Parathyroid adenoma (tissue), 2 donors: ENCODE measurements at regions not wholly inside any gene's neighbourhood (a gene's known extent, or its start where the extent isn't known, plus 50 kb on each side); places are given as distances from the start of the nearest gene placed in this dataset.
"Not testable (repeated sequence)": the region's sequence is repeated elsewhere in the genome, so short reads cannot be mapped to it uniquely, and the experiment has no call there.

Experiments used
- H2AFZ ChIP-seq: fragments of 300-600 bp; sonication (generic); one replicate; pipeline ENCODE4 v1.7.0; 2017; ENCODE audit warnings: antibody characterized with exemption, mild to moderate bottlenecking
- H3K27ac ChIP-seq: fragments of 300-600 bp; sonication (generic); one replicate; pipeline ENCODE4 v1.7.0; 2017
- H3K27me3 ChIP-seq: fragments of 300-600 bp; sonication (generic); one replicate; pipeline ENCODE4 v1.7.0; 2017; ENCODE audit warnings: low read length; ENCODE audit not compliant: control insufficient read depth, insufficient read depth
- H3K36me3 ChIP-seq: fragments of 300-600 bp; sonication (generic); one replicate; pipeline ENCODE4 v1.7.0; 2017; ENCODE audit warnings: low read length; ENCODE audit not compliant: control insufficient read depth, insufficient read depth
- H3K4me1 ChIP-seq: fragments of 300-600 bp; sonication (generic); one replicate; pipeline ENCODE4 v1.7.0; 2017; ENCODE audit warnings: control low read depth
- H3K4me2 ChIP-seq: fragments of 300-600 bp; sonication (generic); one replicate; pipeline ENCODE4 v1.7.0; 2017; ENCODE audit warnings: low read length
- H3K4me3 ChIP-seq: fragments of 300-600 bp; sonication (generic); one replicate; pipeline ENCODE4 v1.7.0; 2017; ENCODE audit warnings: low read depth, low read length
- H3K79me2 ChIP-seq: fragments of 300-600 bp; sonication (generic); one replicate; pipeline ENCODE4 v1.7.0; 2017; ENCODE audit warnings: control low read depth
- H3K9ac ChIP-seq: fragments of 300-600 bp; sonication (generic); one replicate; pipeline ENCODE4 v1.7.0; 2017; ENCODE audit warnings: mild to moderate bottlenecking
- H3K9me3 ChIP-seq: fragments of 300-600 bp; sonication (generic); one replicate; pipeline ENCODE4 v1.7.0; 2017; ENCODE audit warnings: low read length; ENCODE audit not compliant: control insufficient read depth
- CTCF ChIP-seq: fragments of 300-600 bp; sonication (generic); IDR thresholded peaks from one replicate; pipeline ENCODE4 v1.7.0; 2017; ENCODE audit warnings: antibody characterized with exemption, mild to moderate bottlenecking
- donor health status: primary hyperparathyroidism.

DNA sequence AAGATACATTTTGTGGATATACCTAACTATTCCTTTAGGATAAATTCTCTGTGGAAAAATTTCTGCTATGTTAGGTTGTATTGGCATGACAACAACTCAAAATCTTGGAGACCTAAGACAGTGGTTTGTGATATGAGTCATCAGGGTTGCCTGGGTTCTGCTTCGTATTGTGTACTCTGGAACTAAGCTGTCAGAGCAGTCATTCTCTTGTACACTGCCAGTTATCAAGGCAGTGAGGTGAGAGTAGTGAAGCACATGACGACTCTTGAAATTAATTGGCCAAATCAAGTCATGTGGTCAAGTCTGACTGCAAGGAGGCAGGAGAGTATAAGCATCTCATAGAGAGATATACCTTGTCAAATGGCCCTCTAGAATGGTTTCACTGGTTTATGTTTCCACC is 104.4 kb downstream of the FANCF start:
- TF ChIP-seq CTCF = no peak
- H3K4me3 ChIP-seq = no peak overlapping the region
- H3K9ac ChIP-seq = no peak overlapping the region

GRCh38 chr11:22520521-22520920 is 105.1 kb downstream of the FANCF start:
- TF ChIP-seq CTCF = no peak
- Histone ChIP-seq H3K4me3 (no peak overlapping the region), H3K27me3 (no peaks in the 10 kb centered on the region), H3K27ac (no peak overlapping the region), H3K4me2 (no peak overlapping the region), H3K36me3 (no peaks in the 10 kb centered on the region), H3K9ac (no peak overlapping the region), H3K79me2 (no peaks in the 10 kb centered on the region), H3K4me1 (no peaks in the 10 kb centered on the region), H2AFZ (no peak overlapping the region), H3K9me3 (no peaks in the 10 kb centered on the region)

More for the DNA sequence above, 104.4 kb downstream of the FANCF start:
- H2AFZ ChIP-seq = no peak overlapping the region
- no peaks in the 10 kb centered on the region for H3K79me2 ChIP-seq
- no peaks in the 10 kb centered on the region for H3K4me1 ChIP-seq
- H3K27me3 ChIP-seq = no peaks in the 10 kb centered on the region
- no peak overlapping the region for H3K27ac ChIP-seq
- H3K36me3 ChIP-seq = no peaks in the 10 kb centered on the region
- H3K9me3 ChIP-seq = no peaks in the 10 kb centered on the region
- no peak overlapping the region for H3K4me2 ChIP-seq

- not testable (repeated sequence) for H3K9me3 ChIP-seq
Observed at GRCh38 chr11:22518344-22518743, 107.3 kb downstream of the FANCF start.

GRCh38 chr11:22516111-22516510 is 109.5 kb downstream of the FANCF start:
- Histone ChIP-seq H3K79me2 (no peaks in the 10 kb centered on the region), H3K9me3 (no peaks in the 10 kb centered on the region), H3K36me3 (no peaks in the 10 kb centered on the region), H3K27me3 (no peaks in the 10 kb centered on the region), H3K4me2 (no peak overlapping the region), H3K4me3 (no peak overlapping the region), H3K4me1 (no peaks in the 10 kb centered on the region), H3K27ac (no peak overlapping the region), H2AFZ (no peak overlapping the region), H3K9ac (no peak overlapping the region)
- TF ChIP-seq CTCF = no peak

More at GRCh38 chr11:22518344-22518743, 107.3 kb downstream of the FANCF start:
- not testable (repeated sequence) for H3K4me1 ChIP-seq, H3K79me2 ChIP-seq, H3K9ac ChIP-seq, H3K36me3 ChIP-seq, H2AFZ ChIP-seq, H3K27ac ChIP-seq, H3K4me2 ChIP-seq, H3K4me3 ChIP-seq, H3K27me3 ChIP-seq

DNA sequence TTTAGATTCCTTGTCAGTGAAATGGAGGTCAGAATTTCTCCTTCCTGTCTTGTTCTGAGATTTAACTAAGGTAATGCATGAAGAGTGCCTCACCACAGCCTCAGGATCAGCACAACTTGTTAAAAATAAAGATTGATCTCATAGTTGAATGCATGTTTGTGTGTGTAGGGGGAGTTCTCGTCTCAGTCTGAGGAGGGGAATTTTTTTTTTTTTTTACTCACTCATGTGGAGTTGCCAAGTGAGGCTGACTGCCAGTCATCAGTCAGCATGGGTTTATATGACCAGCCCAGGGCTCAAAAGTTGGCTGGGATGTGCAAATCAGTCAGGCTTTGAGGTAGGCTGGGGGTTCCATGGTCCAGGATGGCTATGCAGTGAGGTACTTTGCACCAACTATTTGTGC is 113.2 kb downstream of the FANCF start:
- no peak overlapping the region for H3K27ac ChIP-seq
- H3K4me2 ChIP-seq = no peak overlapping the region
- no peaks in the 10 kb centered on the region for H3K4me1 ChIP-seq
- H2AFZ ChIP-seq = no peak overlapping the region
- H3K9ac ChIP-seq = no peak overlapping the region
- H3K36me3 ChIP-seq = no peaks in the 10 kb centered on the region
- TF ChIP-seq CTCF = no peak
- H3K79me2 ChIP-seq = no peaks in the 10 kb centered on the region
- no peak overlapping the region for H3K4me3 ChIP-seq
- no peaks in the 10 kb centered on the region for H3K27me3 ChIP-seq
- H3K9me3 ChIP-seq = no peaks in the 10 kb centered on the region
